ENCODE measurements at regions not wholly inside any gene's neighbourhood (a gene's known extent, or its start where the extent isn't known, plus 50 kb on each side); places are given as distances from the start of the nearest gene placed in this dataset.
"Not testable (repeated sequence)": the region's sequence is repeated elsewhere in the genome, so short reads cannot be mapped to it uniquely, and the experiment has no call there.

GRCh38 chr13:18726524-18726923 is 455.1 kb downstream of the TUBA3C start:
- TF ChIP-seq POLR2AphosphoS5 (IDR thresholded peaks at IDR 0.05; ENCODE audit: borderline replicate concordance, low read depth, low read length); EZH2 (IDR thresholded peaks at IDR 0.05); FOXP2 (optimal IDR thresholded peaks at IDR 0.05; ENCODE audit: control extremely low read depth, extremely low read length, insufficient read depth): not testable (repeated sequence)

Data from SK-N-MC (cell line).